ENCODE measurements at regions not wholly inside any gene's neighbourhood (a gene's known extent, or its start where the extent isn't known, plus 50 kb on each side); places are given as distances from the start of the nearest gene placed in this dataset.

DNA sequence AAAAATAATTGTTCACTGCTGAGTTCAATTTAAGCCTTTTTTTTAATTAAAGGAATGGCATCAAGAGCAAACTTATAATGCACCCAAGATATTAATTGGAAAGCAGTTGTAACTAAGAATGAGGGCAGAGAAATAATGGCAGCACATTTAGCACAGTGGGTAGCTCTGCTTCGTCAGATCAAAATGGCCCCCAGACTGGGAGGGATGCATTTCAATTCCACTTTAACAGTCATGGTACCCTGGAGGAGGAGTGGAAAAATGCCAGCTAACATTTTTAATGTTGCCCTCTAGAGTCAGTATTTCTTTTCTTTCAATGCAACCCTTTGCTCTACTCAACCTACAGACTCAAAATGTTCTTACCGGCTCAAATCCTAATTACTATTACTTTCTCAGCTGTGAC is 504.8 kb upstream of the SETBP1 start:
- H3K4me3 ChIP-seq (ENCODE audit: low read depth in 1 of 3, low read length in 3 of 3) = no peak overlapping the region
- no peaks in the 10 kb centered on the region for H3K4me1 ChIP-seq (ENCODE audit: control insufficient read depth in 3 of 3, insufficient read depth in 2 of 3, low read depth in 1 of 3, low read length in 2 of 3)
- H3K27ac ChIP-seq (ENCODE audit: low read depth in 1 of 3, low read length in 2 of 3) = no peak overlapping the region
- no peaks in the 10 kb centered on the region for H3K9me3 ChIP-seq (ENCODE audit: control insufficient read depth in 2 of 2, insufficient read depth in 1 of 2, low read depth in 1 of 2, low read length in 1 of 2)
- DNase-seq = no peak
- no peaks in the 10 kb centered on the region for H3K36me3 ChIP-seq (ENCODE audit: control insufficient read depth in 3 of 3, insufficient read depth in 2 of 3, low read depth in 1 of 3, low read length in 3 of 3)
- WGBS, 3 donors = 91 to 95% (median 95%) methylated on average over 2 of the region's 2 CpGs
- FAIRE-seq = no peak
- H3K27me3 ChIP-seq (ENCODE audit: control insufficient read depth in 3 of 3, insufficient read depth in 3 of 3, low read length in 3 of 3) = no peaks in the 10 kb centered on the region

DNA sequence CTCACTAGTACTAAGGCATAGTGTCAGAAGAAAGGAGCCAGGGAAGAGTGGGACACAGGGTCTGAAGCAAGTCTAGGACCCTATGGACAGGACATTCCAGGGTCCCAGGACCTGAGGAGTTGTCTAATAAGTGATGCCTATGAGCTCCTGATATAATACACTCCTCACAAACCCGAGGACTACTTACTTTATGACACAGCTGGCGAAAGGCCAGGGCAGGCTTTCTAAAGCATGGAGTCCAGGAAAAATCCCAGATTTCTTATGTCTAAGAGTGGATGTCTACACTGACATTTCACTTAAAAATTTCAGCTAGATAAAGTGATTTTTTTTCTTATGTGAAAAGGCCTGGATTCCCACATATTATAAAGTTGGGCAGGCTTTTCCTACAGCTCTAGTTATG is 502.2 kb upstream of the SETBP1 start:
- no peaks in the 10 kb centered on the region for H3K9me3 ChIP-seq (ENCODE audit: control insufficient read depth in 2 of 2, insufficient read depth in 1 of 2, low read depth in 1 of 2, low read length in 1 of 2)
- no peak for FAIRE-seq
- DNase-seq = peak in 1 of 2 donors; percentile 6
- H3K36me3 ChIP-seq (ENCODE audit: control insufficient read depth in 3 of 3, insufficient read depth in 2 of 3, low read depth in 1 of 3, low read length in 3 of 3) = no peaks in the 10 kb centered on the region
- H3K27ac ChIP-seq (ENCODE audit: low read depth in 1 of 3, low read length in 2 of 3) = no peak overlapping the region
- H3K4me3 ChIP-seq (ENCODE audit: low read depth in 1 of 3, low read length in 3 of 3) = no peak overlapping the region
- WGBS, 3 donors = 44 to 49% (median 47%) methylated on average over 2 of the region's 2 CpGs
- H3K27me3 ChIP-seq (ENCODE audit: control insufficient read depth in 3 of 3, insufficient read depth in 3 of 3, low read length in 3 of 3) = no peaks in the 10 kb centered on the region
- no peaks in the 10 kb centered on the region for H3K4me1 ChIP-seq (ENCODE audit: control insufficient read depth in 3 of 3, insufficient read depth in 2 of 3, low read depth in 1 of 3, low read length in 2 of 3)

DNA sequence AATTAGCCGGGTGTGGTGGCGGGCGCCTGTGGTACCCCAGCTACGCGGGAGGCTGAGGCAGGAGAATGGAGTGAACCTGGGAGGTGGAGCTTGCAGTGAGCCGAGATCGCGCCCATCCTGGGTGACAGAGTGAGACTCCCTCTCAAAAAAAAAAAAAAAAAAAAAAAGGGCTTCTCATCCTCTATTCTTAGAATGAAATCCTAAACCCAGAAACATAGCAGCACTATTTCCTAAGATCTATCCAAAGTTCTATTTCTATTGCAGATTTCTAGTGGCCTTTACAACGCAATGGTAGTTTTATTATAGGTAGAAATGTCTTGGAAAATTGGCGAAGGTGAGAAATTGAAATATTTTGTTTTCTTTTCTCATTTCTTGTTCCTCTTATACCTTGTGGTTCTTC is 501.0 kb upstream of the SETBP1 start:
- H3K9me3 ChIP-seq (ENCODE audit: control insufficient read depth in 2 of 2, insufficient read depth in 1 of 2, low read depth in 1 of 2, low read length in 1 of 2) = no peaks in the 10 kb centered on the region
- DNase-seq (no peak), FAIRE-seq (no peak)
- no peak overlapping the region for H3K27ac ChIP-seq (ENCODE audit: low read depth in 1 of 3, low read length in 2 of 3)
- no peak overlapping the region for H3K4me3 ChIP-seq (ENCODE audit: low read depth in 1 of 3, low read length in 3 of 3)
- 93 to 96% (median 95%) methylated on average over 10 of the region's 10 CpGs for WGBS, 3 donors
- no peaks in the 10 kb centered on the region for H3K4me1 ChIP-seq (ENCODE audit: control insufficient read depth in 3 of 3, insufficient read depth in 2 of 3, low read depth in 1 of 3, low read length in 2 of 3)
- H3K27me3 ChIP-seq (ENCODE audit: control insufficient read depth in 3 of 3, insufficient read depth in 3 of 3, low read length in 3 of 3) = no peaks in the 10 kb centered on the region
- H3K36me3 ChIP-seq (ENCODE audit: control insufficient read depth in 3 of 3, insufficient read depth in 2 of 3, low read depth in 1 of 3, low read length in 3 of 3) = no peaks in the 10 kb centered on the region

DNA sequence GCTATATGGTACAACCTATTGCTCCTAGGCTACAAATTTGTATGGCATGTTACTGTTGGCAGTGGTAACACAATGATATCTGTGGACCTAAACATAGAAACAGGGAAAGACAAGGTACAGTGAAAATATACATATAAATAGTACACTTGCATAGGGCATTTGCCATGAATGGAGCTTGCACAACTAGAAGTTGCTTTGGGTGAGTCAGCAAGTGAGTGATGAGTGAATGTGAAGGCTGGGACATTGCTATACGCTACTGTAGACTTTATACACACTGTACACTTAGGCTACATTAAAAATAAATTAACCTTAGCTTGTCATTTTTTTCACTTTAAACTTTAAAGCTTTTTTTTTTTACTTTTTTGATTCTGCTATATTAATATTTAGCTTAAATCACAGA is 500.0 kb upstream of the SETBP1 start:
- DNase-seq (peak in 1 of 2 donors; percentile 6), FAIRE-seq (no peak)
- no peaks in the 10 kb centered on the region for H3K36me3 ChIP-seq (ENCODE audit: control insufficient read depth in 3 of 3, insufficient read depth in 2 of 3, low read depth in 1 of 3, low read length in 3 of 3)
- 75 to 90% (median 88%) methylated on average over 1 of the region's 1 CpG for WGBS, 3 donors
- H3K27ac ChIP-seq (ENCODE audit: low read depth in 1 of 3, low read length in 2 of 3) = no peak overlapping the region
- H3K4me3 ChIP-seq (ENCODE audit: low read depth in 1 of 3, low read length in 3 of 3) = no peak overlapping the region
- H3K27me3 ChIP-seq (ENCODE audit: control insufficient read depth in 3 of 3, insufficient read depth in 3 of 3, low read length in 3 of 3) = no peaks in the 10 kb centered on the region
- H3K4me1 ChIP-seq (ENCODE audit: control insufficient read depth in 3 of 3, insufficient read depth in 2 of 3, low read depth in 1 of 3, low read length in 2 of 3) = no peaks in the 10 kb centered on the region
- no peaks in the 10 kb centered on the region for H3K9me3 ChIP-seq (ENCODE audit: control insufficient read depth in 2 of 2, insufficient read depth in 1 of 2, low read depth in 1 of 2, low read length in 1 of 2)

DNA sequence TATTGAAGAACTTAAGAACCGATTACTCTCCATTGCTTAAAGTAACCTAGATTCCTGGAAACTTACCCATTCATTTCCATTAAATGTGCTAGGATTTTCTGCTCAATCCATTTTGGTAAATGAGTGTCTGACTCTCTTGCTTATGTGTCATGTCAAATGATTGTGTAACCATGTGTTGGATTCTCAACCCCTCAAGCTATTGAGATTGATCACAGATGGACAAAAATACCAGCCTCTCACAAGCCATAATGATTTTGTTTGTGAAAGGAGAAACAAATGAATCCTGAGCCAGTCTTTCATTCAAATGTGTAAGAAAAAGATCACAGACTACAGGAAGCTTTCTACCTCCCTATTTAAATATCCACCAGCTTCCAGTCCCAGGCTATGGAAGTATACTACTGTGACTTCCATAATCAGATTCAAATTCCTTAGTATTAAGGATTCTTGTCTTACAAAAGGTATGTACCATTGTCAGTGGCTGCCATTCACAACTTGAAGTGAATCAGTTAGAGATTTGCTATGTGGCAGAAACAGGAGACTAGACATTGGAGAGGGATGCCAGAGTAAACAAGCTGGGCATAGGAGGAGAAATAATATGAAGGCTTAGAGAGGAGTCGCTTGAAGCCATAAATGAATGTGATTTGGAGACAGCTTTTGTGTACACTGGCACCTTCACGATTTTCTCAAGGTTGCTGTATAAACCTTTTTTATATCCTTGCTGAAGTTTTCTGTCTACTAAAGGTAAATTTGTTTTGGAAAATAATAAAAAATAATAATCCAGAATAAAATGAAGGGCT is 498.5 kb upstream of the SETBP1 start:
- Histone ChIP-seq H3K4me3 (ENCODE audit: low read depth in 1 of 3, low read length in 3 of 3) (no peak overlapping the region), H3K27ac (ENCODE audit: low read depth in 1 of 3, low read length in 2 of 3) (no peak overlapping the region), H3K4me1 (ENCODE audit: control insufficient read depth in 3 of 3, insufficient read depth in 2 of 3, low read depth in 1 of 3, low read length in 2 of 3) (no peaks in the 10 kb centered on the region), H3K36me3 (ENCODE audit: control insufficient read depth in 3 of 3, insufficient read depth in 2 of 3, low read depth in 1 of 3, low read length in 3 of 3) (no peaks in the 10 kb centered on the region), H3K27me3 (ENCODE audit: control insufficient read depth in 3 of 3, insufficient read depth in 3 of 3, low read length in 3 of 3) (no peaks in the 10 kb centered on the region), H3K9me3 (ENCODE audit: control insufficient read depth in 2 of 2, insufficient read depth in 1 of 2, low read depth in 1 of 2, low read length in 1 of 2) (no peaks in the 10 kb centered on the region)
- FAIRE-seq (no peak), DNase-seq (no peak)
- 64 to 76% (median 67%) methylated on average over 3 of the region's 3 CpGs for WGBS, 3 donors

DNA sequence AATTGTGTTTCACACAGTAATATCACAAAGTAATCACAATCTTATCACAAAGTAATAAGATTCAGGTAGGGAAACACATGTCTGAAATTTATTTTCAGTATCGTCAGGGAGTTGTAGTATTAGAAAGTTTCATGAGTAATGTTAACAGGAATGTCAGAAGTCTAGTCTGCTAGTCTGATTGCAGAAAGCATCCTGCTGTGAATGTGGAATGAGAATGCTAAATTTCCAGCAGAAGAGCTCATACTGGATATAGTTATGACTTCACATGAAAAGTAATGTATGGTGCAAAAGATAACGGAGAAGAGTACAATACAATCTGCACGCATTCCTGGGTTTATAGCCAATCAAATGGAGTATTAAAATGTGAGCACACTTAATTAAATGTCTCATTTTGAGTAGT is 494.7 kb upstream of the SETBP1 start:
- Histone ChIP-seq H3K27ac (ENCODE audit: low read depth in 1 of 3, low read length in 2 of 3) (no peak overlapping the region), H3K4me1 (ENCODE audit: control insufficient read depth in 3 of 3, insufficient read depth in 2 of 3, low read depth in 1 of 3, low read length in 2 of 3) (no peaks in the 10 kb centered on the region), H3K9me3 (ENCODE audit: control insufficient read depth in 2 of 2, insufficient read depth in 1 of 2, low read depth in 1 of 2, low read length in 1 of 2) (no peaks in the 10 kb centered on the region), H3K27me3 (ENCODE audit: control insufficient read depth in 3 of 3, insufficient read depth in 3 of 3, low read length in 3 of 3) (no peaks in the 10 kb centered on the region), H3K4me3 (ENCODE audit: low read depth in 1 of 3, low read length in 3 of 3) (no peak overlapping the region), H3K36me3 (ENCODE audit: control insufficient read depth in 3 of 3, insufficient read depth in 2 of 3, low read depth in 1 of 3, low read length in 3 of 3) (no peaks in the 10 kb centered on the region)
- WGBS, 3 donors = 77 to 88% (median 83%) methylated on average over 3 of the region's 3 CpGs
- FAIRE-seq (no peak), DNase-seq (no peak)

DNA sequence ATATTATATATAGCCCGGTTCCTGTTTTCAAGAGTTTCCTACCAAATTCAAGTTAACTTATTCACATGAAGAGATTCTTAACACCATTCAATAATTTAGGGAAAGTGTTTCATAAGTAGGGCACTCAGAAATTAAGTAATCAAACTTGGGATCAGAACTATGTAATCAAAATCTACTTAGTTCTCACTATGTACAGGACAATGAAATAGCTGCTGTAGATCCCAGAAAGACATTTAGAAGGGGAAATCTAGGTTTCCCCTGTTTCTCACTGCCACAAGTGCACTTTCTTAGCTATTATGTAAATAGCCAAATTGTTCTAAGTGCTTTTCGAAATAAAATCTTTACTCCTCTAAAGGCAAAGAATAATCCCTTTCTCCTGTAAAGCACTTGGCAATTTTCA is 493.6 kb upstream of the SETBP1 start:
- no peaks in the 10 kb centered on the region for H3K27me3 ChIP-seq (ENCODE audit: control insufficient read depth in 3 of 3, insufficient read depth in 3 of 3, low read length in 3 of 3)
- no peaks in the 10 kb centered on the region for H3K9me3 ChIP-seq (ENCODE audit: control insufficient read depth in 2 of 2, insufficient read depth in 1 of 2, low read depth in 1 of 2, low read length in 1 of 2)
- no peak overlapping the region for H3K27ac ChIP-seq (ENCODE audit: low read depth in 1 of 3, low read length in 2 of 3)
- DNase-seq = no peak
- 83 to 93% (median 86%) methylated on average over 2 of the region's 2 CpGs for WGBS, 3 donors
- no peak overlapping the region for H3K4me3 ChIP-seq (ENCODE audit: low read depth in 1 of 3, low read length in 3 of 3)
- H3K36me3 ChIP-seq (ENCODE audit: control insufficient read depth in 3 of 3, insufficient read depth in 2 of 3, low read depth in 1 of 3, low read length in 3 of 3) = no peaks in the 10 kb centered on the region
- FAIRE-seq = no peak
- no peaks in the 10 kb centered on the region for H3K4me1 ChIP-seq (ENCODE audit: control insufficient read depth in 3 of 3, insufficient read depth in 2 of 3, low read depth in 1 of 3, low read length in 2 of 3)

DNA sequence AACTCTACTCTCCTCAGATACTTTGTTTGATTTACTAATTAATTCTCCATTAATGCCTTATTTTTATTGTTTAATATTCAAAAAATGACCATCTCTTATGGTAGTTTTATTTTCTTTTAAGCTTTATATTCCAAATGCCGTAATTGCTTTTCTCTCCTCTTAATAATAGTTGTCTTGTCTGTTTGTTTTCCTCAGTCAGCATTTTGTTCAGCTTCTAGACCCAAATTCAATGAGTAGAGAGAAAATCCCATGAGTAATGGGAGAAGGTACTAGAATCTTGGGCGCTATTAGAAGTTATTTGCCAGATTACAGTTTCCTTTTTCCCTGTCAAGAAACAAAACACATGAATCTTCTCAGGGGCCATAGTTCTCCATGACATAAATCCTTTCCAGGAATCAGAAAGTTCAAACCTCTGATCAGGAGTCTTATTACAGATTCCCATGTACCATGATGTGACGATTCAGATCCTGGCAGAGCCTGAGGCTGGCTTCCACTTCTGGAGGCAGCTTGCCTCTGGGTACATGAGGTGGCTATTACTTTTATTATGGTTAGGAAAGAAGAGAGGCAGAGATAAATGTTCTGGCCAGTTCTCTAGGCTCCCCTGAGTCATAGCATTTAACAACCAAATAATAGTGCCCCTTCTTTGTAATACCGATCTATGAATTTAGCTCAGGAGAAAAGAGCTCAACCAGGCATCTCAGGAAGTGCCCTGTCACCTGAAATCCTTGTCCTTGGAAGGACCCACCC is 485.1 kb upstream of the SETBP1 start:
- FAIRE-seq (no peak), DNase-seq (no peak)
- no peaks in the 10 kb centered on the region for H3K36me3 ChIP-seq (ENCODE audit: control insufficient read depth in 3 of 3, insufficient read depth in 2 of 3, low read depth in 1 of 3, low read length in 3 of 3)
- H3K27ac ChIP-seq (ENCODE audit: low read depth in 1 of 3, low read length in 2 of 3) = no peak overlapping the region
- H3K4me3 ChIP-seq (ENCODE audit: low read depth in 1 of 3, low read length in 3 of 3) = no peak overlapping the region
- no peaks in the 10 kb centered on the region for H3K27me3 ChIP-seq (ENCODE audit: control insufficient read depth in 3 of 3, insufficient read depth in 3 of 3, low read length in 3 of 3)
- H3K9me3 ChIP-seq (ENCODE audit: control insufficient read depth in 2 of 2, insufficient read depth in 1 of 2, low read depth in 1 of 2, low read length in 1 of 2) = no peaks in the 10 kb centered on the region
- peaks cover 5 to 15% (median 8%) of the 10 kb centered on the region in 3 donors for H3K4me1 ChIP-seq (ENCODE audit: control insufficient read depth in 3 of 3, insufficient read depth in 2 of 3, low read depth in 1 of 3, low read length in 2 of 3)
- WGBS, 3 donors = 90 to 91% (median 91%) methylated on average over 4 of the region's 4 CpGs
